Upper lobe of left lung (tissue), 4 donors: ENCODE measurements at regions not wholly inside any gene's neighbourhood (a gene's known extent, or its start where the extent isn't known, plus 50 kb on each side); places are given as distances from the start of the nearest gene placed in this dataset.

ENCODE experiments used
- POLR2A ChIP-seq, 4 donors: fragments of 450-650 bp; IDR thresholded peaks; one replicate each; pipeline ENCODE4 v1.5.1; 2016 to 2017; ENCODE audit warnings: antibody characterized with exemption in 4 of 4, mild to moderate bottlenecking in 2 of 4
- TF ChIP-seq, protein P1 (sequence below), 6 experiments: fragments of 450-650 bp in 4 of 6; fragments of 200-600 bp in 2 of 6; sonication (generic) in 2 of 6; IDR thresholded peaks; one replicate each; pipeline ENCODE4 v1.5.1; 2016 to 2019; ENCODE audit warnings: antibody characterized with exemption in 6 of 6

DNA sequence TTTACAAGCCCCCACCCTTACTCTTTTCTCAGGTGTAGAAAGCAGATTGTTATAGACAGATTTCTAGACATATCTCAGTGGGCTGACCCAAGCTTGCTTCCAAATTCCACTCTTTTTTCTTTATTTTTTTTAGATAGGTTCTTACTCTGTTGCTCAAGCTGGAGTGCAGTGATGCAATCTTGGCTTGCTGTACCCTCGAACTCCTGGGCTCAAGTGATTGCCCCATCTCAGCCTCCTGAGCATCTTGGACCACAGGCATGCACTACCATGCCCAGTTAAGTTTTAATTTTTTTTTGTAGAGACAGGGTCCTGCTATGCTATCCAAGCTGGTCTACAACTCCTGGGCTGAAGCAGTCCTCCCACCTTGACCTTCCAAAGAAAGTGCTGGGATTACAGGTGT is 53.5 kb upstream of the ADAMTS9 start:
- TF ChIP-seq, protein P1, sequence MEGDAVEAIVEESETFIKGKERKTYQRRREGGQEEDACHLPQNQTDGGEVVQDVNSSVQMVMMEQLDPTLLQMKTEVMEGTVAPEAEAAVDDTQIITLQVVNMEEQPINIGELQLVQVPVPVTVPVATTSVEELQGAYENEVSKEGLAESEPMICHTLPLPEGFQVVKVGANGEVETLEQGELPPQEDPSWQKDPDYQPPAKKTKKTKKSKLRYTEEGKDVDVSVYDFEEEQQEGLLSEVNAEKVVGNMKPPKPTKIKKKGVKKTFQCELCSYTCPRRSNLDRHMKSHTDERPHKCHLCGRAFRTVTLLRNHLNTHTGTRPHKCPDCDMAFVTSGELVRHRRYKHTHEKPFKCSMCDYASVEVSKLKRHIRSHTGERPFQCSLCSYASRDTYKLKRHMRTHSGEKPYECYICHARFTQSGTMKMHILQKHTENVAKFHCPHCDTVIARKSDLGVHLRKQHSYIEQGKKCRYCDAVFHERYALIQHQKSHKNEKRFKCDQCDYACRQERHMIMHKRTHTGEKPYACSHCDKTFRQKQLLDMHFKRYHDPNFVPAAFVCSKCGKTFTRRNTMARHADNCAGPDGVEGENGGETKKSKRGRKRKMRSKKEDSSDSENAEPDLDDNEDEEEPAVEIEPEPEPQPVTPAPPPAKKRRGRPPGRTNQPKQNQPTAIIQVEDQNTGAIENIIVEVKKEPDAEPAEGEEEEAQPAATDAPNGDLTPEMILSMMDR (IDR thresholded peaks at IDR 0.05), result no peak
- TF ChIP-seq POLR2A (IDR thresholded peaks at IDR 0.05), result no peak
